OCI-LY1 (cell line): ENCODE measurements at regions not wholly inside any gene's neighbourhood (a gene's known extent, or its start where the extent isn't known, plus 50 kb on each side); places are given as distances from the start of the nearest gene placed in this dataset.

Experiments
- EZH2 ChIP-seq: fragments of 200-600 bp; sonication (generic), shearing (Covaris generic); IDR thresholded peaks from 2 replicates; pipeline ENCODE4 v1.8.0; 2017; ENCODE audit warnings: borderline replicate concordance, mixed run types, mild to moderate bottlenecking, antibody characterized with exemption, low read length, moderate library complexity, mixed read lengths
- TF ChIP-seq, protein P1 (sequence below): fragments of 200-600 bp; sonication (generic), shearing (Covaris generic); IDR thresholded peaks from 2 replicates; pipeline ENCODE4 v1.5.1; 2017; ENCODE audit warnings: mild to moderate bottlenecking, antibody characterized with exemption, low read length, moderate library complexity, mixed read lengths

DNA sequence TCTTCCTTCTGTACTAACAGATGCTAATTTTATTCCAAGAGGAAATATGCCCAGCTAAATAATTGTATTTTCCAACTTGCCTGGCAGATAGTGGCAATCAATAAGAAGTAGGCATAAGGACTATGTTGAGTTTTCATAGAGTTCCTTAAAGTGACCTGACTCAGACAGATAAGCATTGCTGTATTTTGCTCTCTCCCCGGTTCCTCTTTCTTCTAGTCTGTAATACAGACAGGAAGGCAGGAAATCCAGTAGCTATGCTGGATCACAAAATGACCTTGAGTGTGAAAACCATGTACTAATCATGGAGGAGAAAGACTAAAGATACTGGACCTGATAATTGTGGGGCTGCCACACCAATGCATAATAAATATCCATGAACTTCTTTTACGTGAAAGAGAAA, 701.7 kb downstream of the CETN3 start:
- TF ChIP-seq, protein P1, sequence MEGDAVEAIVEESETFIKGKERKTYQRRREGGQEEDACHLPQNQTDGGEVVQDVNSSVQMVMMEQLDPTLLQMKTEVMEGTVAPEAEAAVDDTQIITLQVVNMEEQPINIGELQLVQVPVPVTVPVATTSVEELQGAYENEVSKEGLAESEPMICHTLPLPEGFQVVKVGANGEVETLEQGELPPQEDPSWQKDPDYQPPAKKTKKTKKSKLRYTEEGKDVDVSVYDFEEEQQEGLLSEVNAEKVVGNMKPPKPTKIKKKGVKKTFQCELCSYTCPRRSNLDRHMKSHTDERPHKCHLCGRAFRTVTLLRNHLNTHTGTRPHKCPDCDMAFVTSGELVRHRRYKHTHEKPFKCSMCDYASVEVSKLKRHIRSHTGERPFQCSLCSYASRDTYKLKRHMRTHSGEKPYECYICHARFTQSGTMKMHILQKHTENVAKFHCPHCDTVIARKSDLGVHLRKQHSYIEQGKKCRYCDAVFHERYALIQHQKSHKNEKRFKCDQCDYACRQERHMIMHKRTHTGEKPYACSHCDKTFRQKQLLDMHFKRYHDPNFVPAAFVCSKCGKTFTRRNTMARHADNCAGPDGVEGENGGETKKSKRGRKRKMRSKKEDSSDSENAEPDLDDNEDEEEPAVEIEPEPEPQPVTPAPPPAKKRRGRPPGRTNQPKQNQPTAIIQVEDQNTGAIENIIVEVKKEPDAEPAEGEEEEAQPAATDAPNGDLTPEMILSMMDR, result no peak
- no peak for TF ChIP-seq EZH2
